ENCODE measurements at regions not wholly inside any gene's neighbourhood (a gene's known extent, or its start where the extent isn't known, plus 50 kb on each side); places are given as distances from the start of the nearest gene placed in this dataset.

- TF ChIP-seq, protein P1, sequence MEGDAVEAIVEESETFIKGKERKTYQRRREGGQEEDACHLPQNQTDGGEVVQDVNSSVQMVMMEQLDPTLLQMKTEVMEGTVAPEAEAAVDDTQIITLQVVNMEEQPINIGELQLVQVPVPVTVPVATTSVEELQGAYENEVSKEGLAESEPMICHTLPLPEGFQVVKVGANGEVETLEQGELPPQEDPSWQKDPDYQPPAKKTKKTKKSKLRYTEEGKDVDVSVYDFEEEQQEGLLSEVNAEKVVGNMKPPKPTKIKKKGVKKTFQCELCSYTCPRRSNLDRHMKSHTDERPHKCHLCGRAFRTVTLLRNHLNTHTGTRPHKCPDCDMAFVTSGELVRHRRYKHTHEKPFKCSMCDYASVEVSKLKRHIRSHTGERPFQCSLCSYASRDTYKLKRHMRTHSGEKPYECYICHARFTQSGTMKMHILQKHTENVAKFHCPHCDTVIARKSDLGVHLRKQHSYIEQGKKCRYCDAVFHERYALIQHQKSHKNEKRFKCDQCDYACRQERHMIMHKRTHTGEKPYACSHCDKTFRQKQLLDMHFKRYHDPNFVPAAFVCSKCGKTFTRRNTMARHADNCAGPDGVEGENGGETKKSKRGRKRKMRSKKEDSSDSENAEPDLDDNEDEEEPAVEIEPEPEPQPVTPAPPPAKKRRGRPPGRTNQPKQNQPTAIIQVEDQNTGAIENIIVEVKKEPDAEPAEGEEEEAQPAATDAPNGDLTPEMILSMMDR (IDR thresholded peaks at IDR 0.05; ENCODE audit: insufficient read depth, low read depth, low read length, missing control alignments) = no peak
- no peak for DNase-seq (ENCODE audit: low read depth)
- H3K4me3 ChIP-seq (ENCODE audit: low read length) = no peak overlapping the region
Measured at GRCh38 chr11:26909515-26909914, 84.4 kb upstream of the FIBIN start.

DNA sequence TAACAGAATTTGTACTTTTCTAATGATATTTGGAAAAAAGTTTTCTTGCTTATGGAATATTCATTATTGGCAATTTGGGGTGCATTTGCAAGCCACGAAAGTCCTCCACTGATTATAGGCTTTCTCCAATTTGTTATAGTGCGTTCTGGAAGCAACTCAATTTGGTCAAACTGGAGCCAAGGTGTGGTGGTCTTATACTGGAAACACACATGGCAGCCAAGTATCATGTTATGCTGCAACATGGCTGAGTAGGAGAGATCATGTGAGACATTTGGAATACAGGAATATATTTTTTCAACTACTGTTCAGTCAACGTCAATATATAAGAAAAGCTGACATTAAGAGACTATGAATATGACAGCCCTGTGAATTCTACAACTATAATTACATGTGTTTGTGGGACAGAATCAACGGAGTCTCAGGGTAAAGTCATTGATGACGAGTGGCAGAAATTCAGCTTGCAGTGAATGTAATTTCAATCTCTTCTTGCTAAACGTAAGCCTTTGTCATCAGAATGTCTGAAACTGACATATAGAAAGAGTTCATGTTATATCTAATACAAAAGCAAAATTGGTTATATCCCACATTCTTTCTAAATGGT is 83.8 kb upstream of the FIBIN start:
- no peak for DNase-seq (ENCODE audit: low read depth)
- no peak overlapping the region for H3K4me3 ChIP-seq (ENCODE audit: low read length)
- TF ChIP-seq, protein P1 (IDR thresholded peaks at IDR 0.05; ENCODE audit: insufficient read depth, low read depth, low read length, missing control alignments) = no peak

DNA sequence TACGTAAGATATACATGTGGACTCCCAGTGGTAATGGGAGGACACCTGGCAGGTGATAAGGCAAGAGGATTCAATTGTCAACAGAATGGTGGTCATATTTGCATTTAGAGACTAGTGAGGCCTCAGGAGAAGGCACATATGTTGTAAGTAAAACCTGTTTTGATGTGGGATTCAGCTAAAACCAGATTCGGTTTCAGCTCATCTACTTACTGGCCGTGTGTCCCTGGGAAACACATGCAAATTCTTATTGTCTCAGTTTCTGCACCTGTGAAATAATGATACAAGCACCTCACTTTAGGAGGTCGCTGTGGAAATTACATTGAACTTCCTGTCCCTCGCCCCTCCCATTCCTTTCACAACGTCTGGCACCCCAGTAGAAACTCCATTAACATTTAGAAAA is 78.9 kb upstream of the FIBIN start:
- no peak overlapping the region for H3K4me3 ChIP-seq (ENCODE audit: low read length)
- TF ChIP-seq, protein P1 (IDR thresholded peaks at IDR 0.05; ENCODE audit: insufficient read depth, low read depth, low read length, missing control alignments) = no peak
- no peak for DNase-seq (ENCODE audit: low read depth)

- TF ChIP-seq, protein P1 (IDR thresholded peaks at IDR 0.05; ENCODE audit: insufficient read depth, low read depth, low read length, missing control alignments) = no peak
- H3K4me3 ChIP-seq (ENCODE audit: low read length) = no peak overlapping the region
- DNase-seq (ENCODE audit: low read depth) = no peak
Measured at GRCh38 chr11:26916805-26917204, 77.1 kb upstream of the FIBIN start.

GRCh38 chr11:26928582-26928981 is 65.3 kb upstream of the FIBIN start:
- TF ChIP-seq, protein P1 (IDR thresholded peaks at IDR 0.05; ENCODE audit: insufficient read depth, low read depth, low read length, missing control alignments) = no peak
- no peak for DNase-seq (ENCODE audit: low read depth)
- H3K4me3 ChIP-seq (ENCODE audit: low read length) = no peak overlapping the region

- TF ChIP-seq, protein P1 (IDR thresholded peaks at IDR 0.05; ENCODE audit: insufficient read depth, low read depth, low read length, missing control alignments) = no peak
- no peak for DNase-seq (ENCODE audit: low read depth)
- H3K4me3 ChIP-seq (ENCODE audit: low read length) = no peak overlapping the region
Measured at GRCh38 chr11:26929806-26930517, 64.0 kb upstream of the FIBIN start.
